ENCODE measurements at regions not wholly inside any gene's neighbourhood (a gene's known extent, or its start where the extent isn't known, plus 50 kb on each side); places are given as distances from the start of the nearest gene placed in this dataset.

DNA sequence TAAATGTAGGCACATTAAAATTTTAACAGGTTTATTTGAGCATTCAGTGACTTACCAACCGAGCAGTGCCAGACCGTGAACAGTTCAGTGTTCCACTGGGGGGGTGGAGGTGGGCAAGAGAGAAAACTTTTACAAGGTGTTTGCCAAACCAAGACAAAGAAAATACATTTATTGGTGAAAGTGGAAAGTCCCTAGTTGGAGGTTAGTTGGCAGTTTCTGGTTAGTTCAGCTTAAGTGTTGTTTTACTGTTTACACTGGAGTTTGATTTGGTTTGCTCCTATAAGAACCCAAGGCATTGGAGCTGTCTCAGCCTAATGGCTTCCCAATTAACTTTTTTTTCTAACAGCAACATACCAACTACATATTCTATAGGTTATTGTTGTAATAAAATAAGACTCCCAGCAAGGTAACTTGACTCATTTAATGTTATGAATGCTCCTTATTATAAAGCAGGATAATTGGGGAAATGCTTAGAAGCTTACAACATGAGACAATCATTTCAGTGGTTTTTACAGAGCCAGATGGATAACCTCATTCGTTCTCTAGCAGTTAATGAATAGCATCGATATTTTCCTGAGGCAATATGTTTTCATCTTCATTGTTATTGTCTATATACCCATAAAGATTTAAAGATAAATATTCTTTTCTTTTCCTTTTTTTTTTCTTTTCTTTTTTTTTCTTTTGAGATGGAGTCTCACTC is 115.8 kb downstream of the ETNK1 start:
- DNase-seq, result no peak

DNA sequence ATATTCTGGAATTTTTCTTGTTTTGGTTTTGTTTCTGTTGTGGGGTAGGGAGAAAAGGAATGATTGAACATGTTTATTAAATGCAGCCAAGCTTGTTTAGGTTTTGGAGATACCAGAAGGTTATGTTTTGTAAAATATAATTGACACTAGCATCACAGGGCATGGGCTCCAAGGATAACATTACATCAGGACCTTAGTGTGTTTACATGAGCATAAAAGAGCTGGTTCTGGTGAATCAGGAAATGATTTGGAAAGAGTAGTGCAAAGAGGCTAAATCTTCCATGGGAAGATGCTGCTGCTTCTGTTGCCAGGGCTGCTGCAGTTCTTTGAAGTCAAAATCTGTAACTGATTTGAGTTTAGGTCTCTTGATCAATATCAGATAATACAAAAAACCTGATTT is 118.7 kb downstream of the ETNK1 start:
- no peak for DNase-seq

DNA sequence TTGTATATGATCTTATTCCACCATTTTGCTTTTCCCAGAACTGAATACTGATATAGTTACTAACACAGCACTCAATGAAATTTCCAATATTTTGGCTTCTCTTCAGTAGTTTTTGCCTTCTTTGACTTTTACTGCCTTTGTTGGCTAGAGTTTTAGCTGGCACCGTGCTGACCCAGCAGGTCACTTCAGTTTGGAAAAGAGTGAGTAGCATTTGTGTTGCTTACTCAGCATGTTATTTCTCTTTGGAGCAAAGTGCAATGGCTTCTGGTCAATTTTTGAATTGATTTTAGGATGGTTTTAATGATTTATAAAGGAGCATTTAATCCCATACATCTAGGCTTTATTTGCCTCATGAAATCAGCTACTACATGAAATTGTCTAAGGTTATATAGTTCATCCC is 119.2 kb downstream of the ETNK1 start:
- DNase-seq, result no peak

DNA sequence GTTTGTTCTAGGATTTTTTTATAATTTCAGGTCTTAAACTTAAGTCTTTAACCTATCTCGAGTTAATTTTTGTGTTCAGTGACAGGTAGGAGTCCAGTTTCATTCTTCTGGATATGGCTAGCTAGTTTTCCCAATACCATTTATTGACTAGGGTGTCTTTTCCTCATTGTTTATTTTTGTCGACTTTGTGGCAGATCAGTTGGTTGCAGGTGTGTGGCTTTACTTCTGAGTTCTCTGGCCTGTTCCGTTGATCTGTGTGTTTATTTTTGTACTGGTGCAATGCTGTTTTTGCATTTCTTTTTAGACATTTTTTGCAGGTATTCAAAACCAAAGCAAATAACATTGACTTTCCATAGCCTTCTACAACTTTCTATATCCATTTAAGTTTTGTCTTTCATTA is 121.7 kb downstream of the ETNK1 start:
- DNase-seq, result no peak

DNA sequence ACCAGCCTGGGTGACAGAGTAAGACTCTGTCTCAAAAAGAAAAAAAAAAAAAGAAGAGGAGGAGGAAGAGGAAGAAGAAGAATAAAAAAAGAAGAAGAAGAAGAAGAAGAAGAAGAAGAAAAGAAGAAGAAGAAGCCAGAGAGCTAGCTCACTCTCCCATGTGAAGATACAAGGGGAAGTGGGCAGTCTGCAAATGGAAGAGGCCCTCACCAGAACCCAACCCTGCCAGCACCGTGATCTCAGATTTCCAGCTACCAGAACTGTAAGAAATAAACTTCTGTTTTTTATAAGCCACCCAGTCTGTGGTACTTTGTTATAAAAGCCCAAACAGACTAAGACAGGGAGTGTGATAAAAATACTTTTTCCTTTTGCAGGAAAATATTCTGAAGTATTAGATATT is 130.7 kb downstream of the ETNK1 start:
- DNase-seq, result no peak

DNA sequence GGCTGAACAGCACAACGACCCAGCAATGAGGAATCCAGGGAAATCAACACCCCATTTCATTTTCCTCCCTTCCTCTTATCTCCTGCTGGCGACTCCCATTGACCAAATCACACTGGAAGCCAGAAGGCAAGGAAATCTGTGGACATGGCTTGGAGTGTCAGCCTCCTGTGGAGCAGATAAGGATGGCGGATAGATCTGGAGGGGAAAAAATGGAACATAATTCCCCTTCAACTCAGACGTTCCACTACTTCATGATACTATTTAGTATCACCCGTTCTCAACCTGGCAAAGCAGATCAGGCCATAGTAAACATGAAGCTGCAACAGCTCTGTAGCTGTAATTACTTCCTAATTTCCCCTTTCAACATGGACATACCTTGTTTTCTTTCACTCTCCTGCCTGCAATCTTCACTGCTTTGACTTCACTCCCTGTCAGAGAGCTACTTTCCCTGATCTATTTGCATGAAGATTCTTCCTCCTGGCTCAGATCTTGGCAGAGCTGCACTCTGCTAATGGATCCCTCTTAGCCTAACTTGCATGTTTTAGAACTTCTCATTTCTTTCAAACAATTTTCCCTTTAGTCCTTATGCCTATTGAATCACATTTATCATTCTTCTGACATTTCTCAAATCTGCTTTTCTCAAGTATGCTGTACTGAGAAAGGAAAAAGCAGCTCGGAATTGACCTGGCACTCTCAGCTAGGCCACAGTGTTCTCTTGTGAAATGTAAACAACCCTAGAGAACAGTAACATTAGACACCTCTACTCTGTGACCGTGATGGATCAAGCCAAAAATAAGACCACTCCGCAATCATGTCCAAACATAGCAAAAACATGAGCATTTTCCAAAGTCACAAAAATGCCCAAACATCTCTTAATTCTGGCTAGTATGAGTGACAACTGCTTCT is 135.1 kb downstream of the ETNK1 start:
- DNase-seq, result no peak

DNA sequence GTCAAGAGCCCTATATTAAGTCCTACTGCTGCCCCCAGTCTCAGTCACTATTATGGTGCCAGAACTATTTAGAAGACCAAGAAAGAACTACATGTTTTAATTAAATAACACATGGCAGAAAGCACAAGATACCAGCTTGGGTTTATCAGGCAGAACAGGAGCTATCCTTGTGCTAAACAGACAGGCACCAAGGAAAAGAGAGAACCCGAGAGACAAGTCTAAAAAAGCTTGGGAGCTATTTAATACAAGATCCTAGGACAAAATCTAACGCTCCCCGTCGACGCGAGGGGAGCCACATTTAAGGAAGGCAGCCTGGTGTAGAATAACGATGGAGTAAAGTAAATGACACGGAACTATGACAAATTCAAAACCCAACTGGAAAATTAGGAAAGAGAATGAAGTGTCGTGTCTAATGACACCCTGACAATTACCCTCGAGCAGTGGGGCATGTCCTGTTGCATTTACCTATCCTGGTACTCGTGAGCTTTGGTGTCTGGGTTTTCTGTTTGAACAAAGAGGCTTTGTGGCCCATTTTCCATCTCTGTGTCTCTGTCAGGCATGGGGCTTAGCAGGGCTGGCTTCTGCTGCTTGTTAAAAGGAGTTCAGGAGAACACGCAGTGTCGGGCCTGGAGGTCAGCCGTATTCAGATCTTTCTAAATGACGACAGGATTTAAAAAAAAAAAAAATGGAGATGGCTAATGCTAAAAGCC is 140.6 kb downstream of the ETNK1 start:
- no peak for DNase-seq

DNA sequence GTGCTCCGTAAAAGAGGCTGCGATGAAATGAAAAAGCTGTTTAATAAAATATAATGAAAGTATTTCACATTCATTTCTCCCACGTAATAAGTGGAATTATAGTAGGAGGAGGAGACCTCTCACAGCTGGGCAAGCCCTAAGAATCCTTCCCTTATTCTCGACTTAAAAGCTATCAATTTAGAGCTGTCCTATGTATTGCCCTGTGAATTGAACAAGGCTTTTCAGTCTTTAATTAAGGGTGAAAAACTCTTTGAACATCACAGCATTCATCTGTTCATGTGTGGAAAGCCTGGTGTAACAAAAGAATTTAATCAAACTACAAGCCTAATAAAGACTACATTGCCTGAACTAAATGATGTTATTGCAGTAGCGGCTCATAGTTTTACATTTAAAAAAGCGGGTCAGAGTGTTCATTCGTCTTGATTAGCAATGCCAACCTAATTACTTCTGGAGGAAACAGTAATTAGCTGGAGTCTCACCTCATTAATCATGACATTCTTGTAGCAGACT is 142.0 kb downstream of the ETNK1 start:
- DNase-seq, result no peak

DNA sequence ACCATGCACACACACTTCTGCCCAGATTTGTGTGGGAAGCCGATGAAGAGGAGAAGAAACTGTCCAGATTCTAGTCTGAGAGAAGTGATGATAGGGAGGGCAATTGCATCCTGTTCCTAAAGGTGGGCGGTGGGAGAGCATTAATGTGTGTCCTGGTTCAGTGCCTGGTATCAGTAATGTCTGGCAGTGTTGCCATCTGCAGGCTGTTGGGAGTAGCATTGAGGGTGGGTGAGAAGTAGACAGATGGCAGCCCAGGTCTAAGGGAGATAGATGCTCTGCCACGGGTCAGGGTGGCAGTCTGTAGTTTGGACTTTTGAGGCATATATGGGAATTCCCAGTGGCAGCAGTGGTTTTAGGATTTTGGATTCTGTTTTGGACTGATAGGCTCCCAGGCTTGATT is 156.4 kb downstream of the ETNK1 start:
- no peak for DNase-seq

DNA sequence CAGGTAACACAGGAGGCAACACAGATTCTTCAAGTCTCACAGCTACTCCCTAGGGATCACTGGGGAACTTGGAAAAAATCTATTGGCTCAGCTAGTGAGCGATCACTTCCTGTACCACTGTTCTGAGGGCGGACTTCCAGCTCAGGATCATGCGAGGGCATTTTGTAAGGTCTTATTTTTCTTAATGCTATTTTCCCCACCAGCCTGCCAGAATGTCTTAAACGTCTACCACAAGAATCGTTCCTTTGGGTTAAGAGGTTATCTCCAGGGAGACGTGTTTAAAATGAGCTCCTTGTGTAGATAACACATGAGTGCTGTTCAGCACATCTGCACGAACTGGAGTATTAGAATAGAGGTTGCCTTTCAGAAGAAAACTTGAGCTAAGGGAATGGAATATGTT is 162.6 kb downstream of the ETNK1 start:
- peak; percentile 11 for DNase-seq

DNA sequence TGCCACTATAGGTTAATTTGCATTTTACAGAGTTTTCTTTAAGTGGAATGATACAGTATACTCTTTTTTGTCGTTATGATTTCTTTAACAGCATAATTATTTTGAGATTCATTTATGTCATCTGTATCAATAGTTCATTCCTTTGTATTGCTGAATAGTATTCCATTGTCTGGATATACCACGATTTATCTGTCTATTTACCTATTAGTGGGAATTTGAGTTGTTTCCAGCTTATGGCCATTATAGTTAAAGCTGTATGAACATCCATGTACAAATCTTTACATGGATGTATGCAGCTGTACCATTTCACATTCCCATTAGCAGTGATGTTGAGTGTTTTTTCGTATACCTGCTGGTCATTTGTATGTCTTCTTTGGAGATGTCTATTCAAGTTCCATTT is 163.9 kb downstream of the ETNK1 start:
- DNase-seq, result no peak

DNA sequence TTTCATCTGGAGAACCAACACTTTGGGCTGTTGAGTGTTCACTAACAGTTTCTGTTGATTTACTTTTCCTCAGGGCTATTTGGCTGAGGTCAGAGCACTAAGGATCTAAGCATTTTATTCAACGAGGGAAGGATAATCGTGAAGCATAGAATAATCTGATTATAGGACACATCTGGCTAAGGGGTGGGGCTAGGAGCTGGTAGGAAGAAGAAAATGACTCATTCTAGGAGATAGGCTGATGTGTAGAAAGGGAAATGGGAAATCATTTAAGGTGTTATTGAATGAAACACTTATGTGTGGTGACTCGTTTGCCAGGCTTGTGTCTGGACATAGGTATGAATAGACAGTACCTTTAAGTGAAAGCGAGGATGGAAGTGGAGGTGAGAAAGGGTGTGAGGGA is 167.2 kb downstream of the ETNK1 start:
- DNase-seq, result no peak

DNA sequence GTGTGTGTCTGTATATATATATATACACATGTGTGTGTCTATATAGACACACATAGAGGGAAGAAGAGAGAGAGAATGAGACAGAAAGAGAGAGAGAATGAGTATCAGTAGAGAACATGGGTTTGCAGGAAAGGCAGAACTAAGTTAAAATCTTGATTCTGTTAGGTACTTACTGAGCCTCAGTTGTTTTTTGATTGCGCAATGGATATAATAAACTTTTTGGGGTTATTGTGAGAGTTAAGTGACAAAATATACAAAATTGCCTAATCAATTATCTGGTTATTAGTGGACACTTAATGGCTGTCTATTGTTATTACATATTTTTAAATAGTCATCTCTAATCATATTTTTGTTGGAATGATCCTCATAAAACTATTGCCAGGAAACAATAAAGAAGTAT is 169.0 kb downstream of the ETNK1 start:
- no peak for DNase-seq

DNA sequence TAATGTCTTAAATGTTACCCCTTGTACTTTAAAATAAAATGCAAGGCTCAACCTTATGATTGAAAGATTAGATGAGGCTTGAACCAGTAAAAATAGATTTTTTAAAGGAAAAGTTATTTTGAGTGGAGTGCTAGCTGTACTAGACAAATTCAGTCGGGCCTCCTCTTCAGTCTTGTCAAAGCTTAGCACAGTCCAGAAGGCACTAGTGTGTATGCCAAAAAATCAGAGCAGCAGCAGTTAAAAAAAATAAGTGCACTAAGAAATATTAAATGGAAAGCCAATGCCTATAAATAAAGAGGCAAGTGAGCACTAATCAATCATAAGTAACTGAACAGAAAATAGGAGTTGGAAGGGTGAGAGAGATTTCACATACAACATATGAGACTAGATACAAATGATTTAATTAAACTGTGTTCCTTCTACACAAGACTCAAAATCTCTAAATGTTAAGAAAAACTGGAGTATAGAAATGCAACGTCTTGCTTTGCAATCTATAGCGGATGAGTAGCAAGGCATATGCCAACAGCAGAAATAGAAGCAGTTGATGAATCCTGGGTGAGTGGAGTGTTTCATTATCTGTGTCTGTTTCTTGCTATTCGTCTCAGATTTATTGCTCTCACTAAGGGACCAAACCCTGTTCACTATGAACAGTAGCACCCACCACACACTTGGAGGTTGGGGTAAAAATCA is 172.1 kb downstream of the ETNK1 start:
- DNase-seq, result no peak

DNA sequence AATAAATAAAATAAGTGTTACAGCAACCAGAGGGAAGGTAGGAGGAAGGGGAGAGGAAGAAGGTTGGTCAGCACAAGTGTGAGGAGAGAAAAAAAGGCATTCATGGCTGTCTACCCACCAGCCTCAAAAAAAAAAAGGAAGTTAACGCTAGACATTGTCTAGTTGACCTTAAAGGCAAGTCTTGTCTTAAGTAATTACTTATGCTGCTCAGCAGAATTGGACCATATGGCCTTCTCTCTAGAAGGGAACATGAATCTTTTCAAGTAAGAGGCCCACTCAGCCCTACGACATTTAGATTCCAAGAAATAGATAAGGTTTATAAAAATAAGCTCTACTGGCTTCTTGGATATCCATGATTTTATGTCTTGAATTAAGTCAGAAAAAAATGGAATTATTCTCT is 172.7 kb downstream of the ETNK1 start:
- no peak for DNase-seq

DNA sequence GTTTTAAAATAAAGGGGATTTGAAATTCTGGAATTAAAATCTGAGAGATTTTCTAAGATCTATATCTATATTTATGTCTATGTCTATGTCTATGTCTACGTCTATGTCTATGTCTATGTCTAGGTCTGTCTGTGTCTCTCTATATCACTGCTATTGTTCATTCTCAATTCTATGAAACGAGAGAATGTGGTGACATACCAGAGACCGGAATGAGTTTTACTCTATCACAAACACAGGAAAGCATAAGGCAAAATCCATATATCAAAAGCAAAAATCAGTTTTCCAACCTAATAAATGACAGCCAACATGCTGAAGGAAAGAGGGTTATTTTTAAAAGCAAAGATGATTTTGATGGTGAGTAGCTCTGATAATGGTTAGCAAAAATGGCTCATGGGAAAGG is 173.1 kb downstream of the ETNK1 start:
- no peak for DNase-seq

DNA sequence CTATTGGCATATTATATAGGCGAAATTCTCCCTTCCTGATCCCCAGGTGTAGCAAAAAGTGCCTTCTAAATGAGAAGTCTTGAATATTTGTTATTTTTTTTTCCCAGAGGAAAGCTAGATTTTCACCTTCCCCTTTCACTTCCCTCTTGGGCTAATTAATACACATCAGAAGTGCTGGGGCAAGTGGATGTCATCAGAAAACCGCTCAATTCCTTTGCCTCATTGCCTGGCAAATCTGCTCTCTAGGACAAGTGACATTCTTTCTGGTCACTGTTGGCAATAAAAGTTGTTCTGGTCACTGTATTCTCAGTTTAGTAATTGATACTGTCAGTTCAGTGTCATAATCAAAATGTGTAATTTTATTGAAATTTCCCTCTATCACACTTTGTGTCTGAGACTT is 174.5 kb downstream of the ETNK1 start:
- no peak for DNase-seq

DNA sequence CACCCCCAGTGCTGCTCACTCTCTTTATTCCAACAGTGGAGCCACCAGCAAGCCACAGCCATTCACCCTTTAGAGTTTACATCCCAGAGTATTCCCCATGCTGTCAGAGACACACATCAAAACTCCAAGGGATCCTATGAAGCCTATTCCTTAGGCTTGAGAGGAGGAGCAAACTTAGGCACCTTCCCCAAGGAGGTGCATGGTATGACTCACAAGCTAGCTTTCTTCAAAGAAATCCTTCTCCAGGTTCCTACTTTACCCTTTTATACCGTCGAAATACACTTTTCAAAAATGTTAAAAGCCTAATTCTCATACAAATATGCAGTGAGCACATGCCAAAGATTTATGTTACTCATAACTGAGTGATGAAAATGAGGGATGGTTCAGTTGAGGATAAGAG is 175.4 kb downstream of the ETNK1 start:
- DNase-seq, result peak; percentile 1

DNA sequence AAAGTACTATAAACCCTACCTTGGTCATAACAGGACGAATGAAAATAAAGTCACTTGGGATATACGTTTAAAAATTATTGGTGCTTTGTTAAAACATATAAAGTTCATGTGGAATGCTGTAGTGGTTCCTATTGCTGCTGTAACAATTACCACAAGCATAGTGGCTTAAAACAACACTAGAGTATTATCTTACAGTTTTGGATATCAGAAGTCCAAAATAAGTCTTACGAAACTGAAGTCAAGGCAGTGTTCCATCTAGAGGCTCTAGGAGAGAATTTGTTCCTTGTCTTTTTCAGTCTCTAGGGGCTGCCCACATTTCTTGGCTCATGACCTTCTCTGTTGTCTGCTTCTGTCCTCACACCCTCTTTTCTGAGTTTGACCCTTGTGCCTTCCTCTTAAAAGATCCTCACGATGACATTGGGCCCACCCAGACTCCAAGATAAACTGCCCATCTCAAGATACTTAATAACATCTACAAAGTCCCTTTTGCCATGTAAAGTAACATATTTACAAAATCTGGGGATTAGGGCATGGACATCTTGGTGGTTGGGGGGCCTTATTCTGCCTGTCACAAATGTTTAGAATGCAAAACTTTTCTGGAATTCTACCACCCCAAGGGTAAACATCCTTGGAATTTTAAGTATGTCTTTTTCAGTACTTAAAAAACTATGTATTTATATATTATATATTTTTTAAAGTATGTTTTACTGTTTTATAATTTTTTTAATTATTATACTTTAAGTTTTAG is 178.1 kb downstream of the ETNK1 start:
- DNase-seq, result peak; percentile 3

DNA sequence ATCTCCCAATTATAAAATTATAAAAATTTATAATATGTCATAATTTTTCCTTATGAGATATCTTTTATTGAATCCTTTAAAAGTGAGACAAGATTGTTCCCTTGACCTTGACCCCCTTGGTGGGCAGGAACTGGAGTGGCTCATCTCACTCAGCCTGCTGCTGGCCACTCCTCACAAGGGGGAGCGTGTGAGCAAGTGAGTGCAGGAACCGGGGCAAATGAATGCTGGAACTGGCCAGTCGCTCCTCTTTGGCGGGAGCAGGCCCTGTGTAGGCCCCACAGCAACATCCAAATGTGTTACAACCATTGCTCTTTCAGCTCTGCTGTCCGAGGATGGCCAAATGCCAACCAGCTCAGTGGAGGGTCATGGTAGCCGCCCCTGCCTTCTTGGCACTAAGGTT is 178.8 kb downstream of the ETNK1 start:
- no peak for DNase-seq

DNA sequence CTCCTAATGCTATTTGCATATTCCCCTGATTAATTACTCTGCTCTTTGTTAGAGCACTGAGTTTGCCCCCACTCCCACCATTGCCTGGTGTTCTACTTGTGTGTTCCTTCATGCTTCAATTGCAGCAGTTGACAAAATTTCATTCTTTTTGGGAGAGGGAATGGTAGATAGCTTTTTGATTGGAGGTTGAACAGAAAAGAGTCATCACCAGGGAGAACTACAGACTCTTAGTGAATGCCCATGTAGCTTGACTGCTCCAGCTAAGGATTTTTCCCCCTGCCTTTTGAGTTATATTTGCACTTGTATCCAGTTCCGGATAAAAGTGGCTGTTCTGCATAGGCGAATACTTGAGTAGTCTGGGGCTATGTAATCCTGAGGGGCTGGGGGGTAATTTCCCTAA is 183.9 kb downstream of the ETNK1 start:
- DNase-seq, result no peak

DNA sequence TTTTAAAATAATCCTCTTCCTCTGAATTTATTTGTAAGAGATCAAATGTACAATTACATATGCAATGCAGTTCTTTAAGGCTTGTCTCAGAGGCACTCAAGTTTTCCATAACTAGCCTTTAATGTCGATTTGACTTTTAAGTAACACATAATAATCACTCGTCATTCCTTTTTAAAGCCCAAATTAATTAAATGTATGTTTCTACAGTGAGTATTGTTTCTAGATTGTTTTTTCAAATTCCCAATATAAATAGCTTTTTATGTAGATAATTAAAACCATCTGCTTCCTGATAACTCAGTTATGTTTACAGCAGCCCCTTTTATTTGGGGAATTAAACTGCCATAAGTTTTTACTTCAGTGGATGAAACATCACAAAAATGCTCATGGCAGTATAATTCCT is 185.1 kb downstream of the ETNK1 start:
- DNase-seq, result no peak

Data from fibroblast of skin of right biceps (primary cell).